ENCODE measurements at regions not wholly inside any gene's neighbourhood (a gene's known extent, or its start where the extent isn't known, plus 50 kb on each side); places are given as distances from the start of the nearest gene placed in this dataset.

DNA sequence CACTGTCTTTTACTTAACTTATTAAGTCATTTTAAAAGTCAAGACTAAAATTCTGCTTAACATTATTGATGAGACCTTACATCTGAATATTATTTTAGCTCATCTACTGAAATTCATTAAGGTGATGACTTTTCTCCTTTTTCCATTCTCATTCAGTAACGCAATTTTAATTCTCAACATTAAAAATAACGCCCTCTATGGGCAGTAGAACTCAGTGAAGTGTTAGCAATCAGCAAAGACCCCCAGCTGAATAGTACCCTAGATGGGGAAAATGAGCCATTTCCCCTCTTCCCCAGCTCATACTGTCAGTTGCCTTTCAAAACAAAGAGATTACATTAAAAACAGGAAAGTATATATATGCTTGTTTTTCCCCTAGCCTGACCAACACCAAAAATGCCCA lies 203.3 kb downstream of the NR4A2 start:
- Histone ChIP-seq H3K9me1 (ENCODE audit: control insufficient read depth, insufficient read depth, low read length) (no peaks in the 10 kb centered on the region), H3K4me3 (no peak overlapping the region), H3K36me3 (ENCODE audit: control insufficient read depth, insufficient read depth, low read length) (no peaks in the 10 kb centered on the region), H3K9me3 (replicated peaks; ENCODE audit: control insufficient read depth, insufficient read depth, low read depth, low read length) (no peaks in the 10 kb centered on the region), H2AFZ (ENCODE audit: low read depth, low read length) (no peak overlapping the region), H3K9ac (ENCODE audit: insufficient read depth in 1 of 2, low read depth in 2 of 2, low read length in 2 of 2) (no peak overlapping the region), H3K27me3 (ENCODE audit: control insufficient read depth in 2 of 2, insufficient read depth in 2 of 2, low read length in 2 of 2) (no peaks in the 10 kb centered on the region), H4K20me1 (replicated peaks; ENCODE audit: control insufficient read depth, insufficient read depth, low read length) (no peaks in the 10 kb centered on the region), H3K79me2 (ENCODE audit: control insufficient read depth, insufficient read depth, low read length) (no peaks in the 10 kb centered on the region), H3K27ac (ENCODE audit: extremely low read depth, low read depth, low read length) (no peak overlapping the region), H3K4me2 (ENCODE audit: insufficient read depth, low read length) (no peak overlapping the region), H3K4me1 (replicated peaks in 1 of 2; ENCODE audit: control insufficient read depth in 2 of 2, insufficient read depth in 2 of 2, low read length in 2 of 2) (no peaks in the 10 kb centered on the region)
- TF ChIP-seq OTX1 (CRISPR knock-in tag; IDR thresholded peaks at IDR 0.05) (no peak), ZNF583 (CRISPR knock-in tag; IDR thresholded peaks at IDR 0.05) (no peak), TCFL5 (CRISPR knock-in tag; conservative IDR thresholded peaks at IDR 0.05) (no peak), ZNF766 (CRISPR knock-in tag; conservative IDR thresholded peaks at IDR 0.05) (no peak), ZNF174 (CRISPR knock-in tag; IDR thresholded peaks at IDR 0.05) (no peak), CSDE1 (IDR thresholded peaks at IDR 0.05) (no peak), ETV6 (IDR thresholded peaks at IDR 0.05; ENCODE audit: borderline replicate concordance in 1 of 2, low read depth in 2 of 2, low read length in 1 of 2) (no peak), ETV6 (CRISPR knock-in tag; IDR thresholded peaks at IDR 0.05; ENCODE audit: borderline replicate concordance) (no peak)
- TF ChIP-seq, protein P1, sequence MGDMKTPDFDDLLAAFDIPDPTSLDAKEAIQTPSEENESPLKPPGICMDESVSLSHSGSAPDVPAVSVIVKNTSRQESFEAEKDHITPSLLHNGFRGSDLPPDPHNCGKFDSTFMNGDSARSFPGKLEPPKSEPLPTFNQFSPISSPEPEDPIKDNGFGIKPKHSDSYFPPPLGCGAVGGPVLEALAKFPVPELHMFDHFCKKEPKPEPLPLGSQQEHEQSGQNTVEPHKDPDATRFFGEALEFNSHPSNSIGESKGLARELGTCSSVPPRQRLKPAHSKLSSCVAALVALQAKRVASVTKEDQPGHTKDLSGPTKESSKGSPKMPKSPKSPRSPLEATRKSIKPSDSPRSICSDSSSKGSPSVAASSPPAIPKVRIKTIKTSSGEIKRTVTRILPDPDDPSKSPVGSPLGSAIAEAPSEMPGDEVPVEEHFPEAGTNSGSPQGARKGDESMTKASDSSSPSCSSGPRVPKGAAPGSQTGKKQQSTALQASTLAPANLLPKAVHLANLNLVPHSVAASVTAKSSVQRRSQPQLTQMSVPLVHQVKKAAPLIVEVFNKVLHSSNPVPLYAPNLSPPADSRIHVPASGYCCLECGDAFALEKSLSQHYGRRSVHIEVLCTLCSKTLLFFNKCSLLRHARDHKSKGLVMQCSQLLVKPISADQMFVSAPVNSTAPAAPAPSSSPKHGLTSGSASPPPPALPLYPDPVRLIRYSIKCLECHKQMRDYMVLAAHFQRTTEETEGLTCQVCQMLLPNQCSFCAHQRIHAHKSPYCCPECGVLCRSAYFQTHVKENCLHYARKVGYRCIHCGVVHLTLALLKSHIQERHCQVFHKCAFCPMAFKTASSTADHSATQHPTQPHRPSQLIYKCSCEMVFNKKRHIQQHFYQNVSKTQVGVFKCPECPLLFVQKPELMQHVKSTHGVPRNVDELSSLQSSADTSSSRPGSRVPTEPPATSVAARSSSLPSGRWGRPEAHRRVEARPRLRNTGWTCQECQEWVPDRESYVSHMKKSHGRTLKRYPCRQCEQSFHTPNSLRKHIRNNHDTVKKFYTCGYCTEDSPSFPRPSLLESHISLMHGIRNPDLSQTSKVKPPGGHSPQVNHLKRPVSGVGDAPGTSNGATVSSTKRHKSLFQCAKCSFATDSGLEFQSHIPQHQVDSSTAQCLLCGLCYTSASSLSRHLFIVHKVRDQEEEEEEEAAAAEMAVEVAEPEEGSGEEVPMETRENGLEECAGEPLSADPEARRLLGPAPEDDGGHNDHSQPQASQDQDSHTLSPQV (IDR thresholded peaks at IDR 0.05), result no peak
- TF ChIP-seq, protein P2, sequence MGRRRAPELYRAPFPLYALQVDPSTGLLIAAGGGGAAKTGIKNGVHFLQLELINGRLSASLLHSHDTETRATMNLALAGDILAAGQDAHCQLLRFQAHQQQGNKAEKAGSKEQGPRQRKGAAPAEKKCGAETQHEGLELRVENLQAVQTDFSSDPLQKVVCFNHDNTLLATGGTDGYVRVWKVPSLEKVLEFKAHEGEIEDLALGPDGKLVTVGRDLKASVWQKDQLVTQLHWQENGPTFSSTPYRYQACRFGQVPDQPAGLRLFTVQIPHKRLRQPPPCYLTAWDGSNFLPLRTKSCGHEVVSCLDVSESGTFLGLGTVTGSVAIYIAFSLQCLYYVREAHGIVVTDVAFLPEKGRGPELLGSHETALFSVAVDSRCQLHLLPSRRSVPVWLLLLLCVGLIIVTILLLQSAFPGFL (CRISPR knock-in tag; IDR thresholded peaks at IDR 0.05), result no peak
- TF ChIP-seq, protein P3, sequence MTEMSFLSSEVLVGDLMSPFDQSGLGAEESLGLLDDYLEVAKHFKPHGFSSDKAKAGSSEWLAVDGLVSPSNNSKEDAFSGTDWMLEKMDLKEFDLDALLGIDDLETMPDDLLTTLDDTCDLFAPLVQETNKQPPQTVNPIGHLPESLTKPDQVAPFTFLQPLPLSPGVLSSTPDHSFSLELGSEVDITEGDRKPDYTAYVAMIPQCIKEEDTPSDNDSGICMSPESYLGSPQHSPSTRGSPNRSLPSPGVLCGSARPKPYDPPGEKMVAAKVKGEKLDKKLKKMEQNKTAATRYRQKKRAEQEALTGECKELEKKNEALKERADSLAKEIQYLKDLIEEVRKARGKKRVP (CRISPR knock-in tag; IDR thresholded peaks at IDR 0.05), result no peak
- intact Hi-C loops (cut with micrococcal nuclease) (no loop called here), in situ Hi-C loops (cut with MboI) (no loop called here)
- DNase-seq (ENCODE audit: extremely low read depth in 1 of 4, low spot score in 3 of 4), result no peak
- no peak for FAIRE-seq
- CTCF ChIA-PET (ENCODE audit: low intra/inter-chr PET ratio), result no interaction called here
- no peak for ATAC-seq
- WGBS (ENCODE audit: insufficient coverage, low coverage, missing lambda C conversion rate), result 15% methylated on average over 2 of the region's 2 CpGs
- POLR2A ChIA-PET, result no interaction called here
- no TSS peak for BruUV-seq (replicated peaks)

Measured in K562 (cell line).